Activated T-helper 1 cell treated with anti-CD3 and anti-CD28 coated beads, Interleukin-12 subunit alpha, Interleukin-12 subunit beta, Interleukin-2, Interleukin-4 antibody, amounts not matched to agents 30 ng/mL and 10 ng/mL and 1 ng/mL, durations not matched to agents 14 hours and 24 hours and 36 hours (primary cell): ENCODE measurements at regions not wholly inside any gene's neighbourhood (a gene's known extent, or its start where the extent isn't known, plus 50 kb on each side); places are given as distances from the start of the nearest gene placed in this dataset.

ENCODE experiments used
- DNase-seq: peaks from one replicate; pipeline ENCODE4 v3.0.0; 2021; ENCODE audit warnings: low spot score
- H3K27ac Mint-ChIP-seq: one replicate; pipeline ENCODE4 v1.8.0; 2021; ENCODE audit warnings: mild to moderate bottlenecking, mixed read lengths
- H3K27me3 Mint-ChIP-seq: one replicate; pipeline ENCODE4 v1.8.0; 2022; ENCODE audit warnings: mild to moderate bottlenecking, moderate library complexity, mixed read lengths; ENCODE audit not compliant: insufficient read depth
- H3K36me3 Mint-ChIP-seq: one replicate; pipeline ENCODE4 v1.8.0; 2021; ENCODE audit warnings: low read depth, mixed read lengths
- H3K4me1 Mint-ChIP-seq: one replicate; pipeline ENCODE4 v1.8.0; 2021; ENCODE audit warnings: low read depth, mixed read lengths
- H3K4me3 Mint-ChIP-seq: one replicate; pipeline ENCODE4 v1.8.0; 2021; ENCODE audit warnings: mild to moderate bottlenecking, moderate library complexity, mixed read lengths
- H3K9me3 Mint-ChIP-seq: one replicate; pipeline ENCODE4 v1.8.0; 2021; ENCODE audit warnings: mixed read lengths
- intact Hi-C: fragments of 100-400 bp; cut with micrococcal nuclease; formaldehyde crosslinking; loops from one replicate; pipeline ENCODE4 v1.15.1; 2024

DNA sequence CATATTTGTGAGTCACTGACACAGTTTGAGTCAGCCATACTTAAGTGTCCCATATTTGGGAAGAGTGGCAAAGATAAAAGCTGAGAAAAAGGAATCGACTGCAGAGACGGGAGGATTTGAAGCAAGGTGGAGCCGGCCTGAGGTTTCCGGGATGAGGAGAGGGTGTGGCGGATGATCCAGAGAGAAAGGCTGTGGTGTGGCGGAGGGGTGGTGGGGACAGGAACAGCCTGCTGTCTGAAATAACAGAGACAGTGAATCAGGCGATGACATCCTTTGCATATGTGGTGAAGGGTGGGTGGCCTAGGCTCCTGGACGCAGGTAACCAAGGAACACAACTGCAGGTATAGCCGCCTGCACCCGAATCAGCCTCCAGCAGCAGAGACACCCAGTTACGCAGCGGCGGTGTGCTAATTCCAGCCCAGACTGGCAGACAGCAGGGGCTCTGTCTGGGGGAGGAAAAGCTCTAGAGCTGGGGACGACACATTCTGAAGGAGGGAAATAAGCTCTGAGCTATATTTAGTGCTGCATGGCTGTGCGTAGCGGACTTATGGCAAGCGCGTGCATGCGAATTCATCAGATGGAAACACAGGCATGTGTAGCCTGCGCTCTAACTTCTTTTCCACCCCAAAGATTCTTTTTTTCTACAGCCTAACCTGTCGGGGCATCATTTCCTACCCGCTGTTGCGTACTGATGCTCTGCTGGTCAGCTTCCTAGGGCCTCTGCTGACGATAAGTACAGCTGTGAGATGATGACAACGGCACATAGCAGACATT, 62.7 kb upstream of the BARX2 start:
- intact Hi-C loops, result no loop called here
- DNase-seq, result no peak
- Mint-ChIP-seq H3K4me1 (no peaks in the 10 kb centered on the region), H3K4me3 (no peak overlapping the region), H3K27me3 (peaks cover 2% of the 10 kb centered on the region), H3K9me3 (peaks cover 4% of the 10 kb centered on the region), H3K36me3 (no peaks in the 10 kb centered on the region), H3K27ac (no peak overlapping the region)

- Mint-ChIP-seq H3K4me1 (no peaks in the 10 kb centered on the region), H3K9me3 (peaks cover 4% of the 10 kb centered on the region), H3K4me3 (no peak overlapping the region), H3K36me3 (no peaks in the 10 kb centered on the region), H3K27ac (no peak overlapping the region), H3K27me3 (peaks cover 1% of the 10 kb centered on the region)
- intact Hi-C loops, result no loop called here
- DNase-seq, result no peak
Measured at GRCh38 chr11:129308241-129308865, 67.3 kb upstream of the BARX2 start.

DNA sequence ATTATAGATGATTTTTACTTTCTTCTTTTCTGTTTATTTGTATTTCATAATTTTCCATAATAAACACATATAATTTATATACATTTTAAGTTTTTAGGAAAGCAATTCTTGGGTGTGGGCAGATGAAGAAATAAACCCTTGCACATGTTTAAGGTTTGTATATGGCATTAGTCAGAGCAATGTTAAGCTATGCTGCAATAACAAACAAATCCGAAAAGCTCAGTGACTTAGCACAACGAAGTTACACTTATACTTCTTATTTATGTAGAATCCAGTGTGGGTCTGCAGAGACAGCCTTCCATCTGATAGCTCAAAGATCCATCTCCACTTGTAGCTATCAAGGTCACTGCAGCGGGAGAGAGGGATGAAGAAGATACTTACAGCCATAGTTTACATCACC, 68.5 kb upstream of the BARX2 start:
- no peak overlapping the region for H3K27ac Mint-ChIP-seq
- H3K36me3 Mint-ChIP-seq, result no peaks in the 10 kb centered on the region
- no peaks in the 10 kb centered on the region for H3K4me1 Mint-ChIP-seq
- intact Hi-C loops, result no loop called here
- no peak for DNase-seq
- H3K9me3 Mint-ChIP-seq, result peaks cover 4% of the 10 kb centered on the region
- peaks cover 2% of the 10 kb centered on the region for H3K27me3 Mint-ChIP-seq
- no peak overlapping the region for H3K4me3 Mint-ChIP-seq

DNA sequence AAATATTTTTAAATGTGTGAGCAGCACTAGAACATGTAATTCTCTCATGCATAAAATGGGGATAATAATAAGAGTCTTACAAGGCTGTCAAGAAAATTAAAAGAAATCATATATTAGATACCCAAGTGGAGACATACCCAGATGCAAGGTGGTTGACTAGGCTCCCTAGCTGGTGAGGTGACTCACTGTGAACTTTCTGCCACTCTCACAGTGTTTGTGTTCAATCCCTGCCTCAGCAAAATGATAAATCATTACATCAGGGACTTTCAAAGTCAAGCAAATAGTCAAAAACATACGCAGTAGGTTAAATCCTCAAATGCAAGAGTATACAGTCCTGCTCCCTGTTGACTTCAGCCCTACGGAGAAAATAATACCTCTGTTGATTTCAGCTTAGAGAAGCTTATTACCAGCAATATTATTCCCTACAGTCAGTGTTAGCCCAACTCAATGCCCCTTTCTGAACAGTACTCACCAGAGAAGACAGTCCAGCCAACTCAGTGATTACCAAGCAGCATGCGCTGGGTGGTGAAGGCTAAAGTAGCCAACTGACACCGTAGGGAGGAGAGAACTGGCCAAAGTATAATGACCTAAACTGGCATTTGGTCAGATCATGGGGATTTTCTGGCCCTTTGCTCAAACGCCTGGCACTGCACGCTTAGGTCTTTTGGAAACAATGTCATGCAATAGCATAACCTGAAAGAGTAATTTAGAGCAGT, 73.1 kb upstream of the BARX2 start:
- Mint-ChIP-seq H3K27me3 (peaks cover 11% of the 10 kb centered on the region), H3K36me3 (no peaks in the 10 kb centered on the region), H3K4me1 (peaks cover 23% of the 10 kb centered on the region), H3K27ac (no peak overlapping the region), H3K4me3 (no peak overlapping the region), H3K9me3 (no peaks in the 10 kb centered on the region)
- intact Hi-C loops, result no loop called here
- DNase-seq, result no peak

DNA sequence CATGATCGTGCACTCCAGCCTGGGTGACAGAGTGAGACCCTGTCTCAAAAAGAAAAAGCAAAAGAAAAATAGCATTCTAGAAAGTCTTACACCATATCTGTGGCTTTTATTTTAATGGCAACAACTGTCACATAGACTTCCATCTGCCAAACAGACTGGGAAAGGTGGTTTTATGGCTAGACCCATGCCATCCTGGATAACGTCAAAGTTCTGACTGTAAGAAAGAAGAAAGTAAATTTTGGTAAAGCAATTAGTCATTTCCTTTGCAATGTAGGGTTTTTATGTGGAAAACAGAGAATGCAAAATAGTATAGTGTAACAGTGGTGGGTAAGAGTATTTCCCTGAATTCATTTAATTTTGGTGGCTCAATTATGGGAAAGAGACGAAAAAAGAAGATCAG, 75.5 kb upstream of the BARX2 start:
- Mint-ChIP-seq H3K9me3 (no peaks in the 10 kb centered on the region), H3K27me3 (peaks cover 11% of the 10 kb centered on the region), H3K27ac (no peak overlapping the region), H3K4me3 (no peak overlapping the region), H3K4me1 (peaks cover 23% of the 10 kb centered on the region), H3K36me3 (no peaks in the 10 kb centered on the region)
- intact Hi-C loops, result no loop called here
- no peak for DNase-seq

- Mint-ChIP-seq H3K4me1 (peaks cover 23% of the 10 kb centered on the region), H3K27me3 (peaks cover 11% of the 10 kb centered on the region), H3K36me3 (no peaks in the 10 kb centered on the region), H3K27ac (no peak overlapping the region), H3K4me3 (no peak overlapping the region), H3K9me3 (no peaks in the 10 kb centered on the region)
- no peak for DNase-seq
- intact Hi-C loops, result no loop called here
Measured at GRCh38 chr11:129298988-129299387, 76.7 kb upstream of the BARX2 start.

DNA sequence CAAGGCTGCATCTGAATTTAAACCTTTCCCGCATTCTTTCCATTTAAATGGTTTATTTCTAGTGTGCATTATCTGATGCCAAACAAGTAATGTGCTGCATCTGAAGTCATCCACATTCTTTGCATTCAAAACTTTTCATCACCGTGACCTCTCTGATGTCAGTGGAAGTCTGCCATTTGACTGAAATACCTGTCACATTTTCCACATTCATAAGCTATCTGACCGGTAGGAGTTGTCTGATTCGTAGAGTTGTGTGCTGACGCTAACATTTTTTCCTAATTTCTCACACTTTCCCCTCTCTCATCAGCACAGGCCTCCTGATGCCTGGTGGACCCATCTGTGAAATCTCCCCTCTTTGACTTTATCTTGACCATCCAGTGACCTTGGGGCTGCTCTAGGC, 79.9 kb upstream of the BARX2 start:
- peaks cover 2% of the 10 kb centered on the region for H3K27me3 Mint-ChIP-seq
- no peak overlapping the region for H3K4me3 Mint-ChIP-seq
- H3K4me1 Mint-ChIP-seq, result peaks cover 16% of the 10 kb centered on the region
- no peak for DNase-seq
- H3K9me3 Mint-ChIP-seq, result no peaks in the 10 kb centered on the region
- H3K27ac Mint-ChIP-seq, result no peak overlapping the region
- no peaks in the 10 kb centered on the region for H3K36me3 Mint-ChIP-seq
- intact Hi-C loops, result no loop called here

- DNase-seq, result no peak
- Mint-ChIP-seq H3K36me3 (no peaks in the 10 kb centered on the region), H3K4me1 (no peaks in the 10 kb centered on the region), H3K9me3 (no peaks in the 10 kb centered on the region), H3K27me3 (peaks cover 13% of the 10 kb centered on the region), H3K4me3 (no peak overlapping the region), H3K27ac (no peak overlapping the region)
- intact Hi-C loops, result no loop called here
Measured at GRCh38 chr11:129292771-129293170, 82.9 kb upstream of the BARX2 start.

DNA sequence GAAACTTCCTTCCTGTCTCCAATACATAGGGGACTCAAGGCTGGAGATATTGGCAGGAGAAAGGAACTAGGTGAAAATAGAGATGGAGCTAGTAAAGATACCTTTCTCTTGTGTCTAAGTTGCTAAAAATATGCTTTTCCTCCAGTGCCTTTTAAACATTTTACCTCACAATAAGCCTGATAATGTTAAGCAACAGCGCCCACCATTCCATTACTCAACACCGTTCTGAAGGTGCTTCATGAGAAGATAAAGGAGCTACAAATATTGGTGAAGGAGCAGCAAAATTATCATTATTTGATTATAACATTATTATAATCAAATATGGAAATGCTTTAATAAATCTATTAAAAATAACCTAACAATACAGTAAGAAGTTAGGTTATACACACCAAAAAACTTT, 83.6 kb upstream of the BARX2 start:
- Mint-ChIP-seq H3K27me3 (peaks cover 13% of the 10 kb centered on the region), H3K4me3 (no peak overlapping the region)
- intact Hi-C loops, result no loop called here

GRCh38 chr11:129291546-129291945, 84.1 kb upstream of the BARX2 start:
- H3K27me3 Mint-ChIP-seq, result peaks cover 13% of the 10 kb centered on the region
- H3K9me3 Mint-ChIP-seq, result no peaks in the 10 kb centered on the region
- H3K4me1 Mint-ChIP-seq, result no peaks in the 10 kb centered on the region

More for the DNA sequence above, 83.6 kb upstream of the BARX2 start:
- Mint-ChIP-seq H3K27ac (no peak overlapping the region), H3K36me3 (no peaks in the 10 kb centered on the region), H3K4me1 (no peaks in the 10 kb centered on the region), H3K9me3 (no peaks in the 10 kb centered on the region)
- DNase-seq, result no peak

GRCh38 chr11:129290966-129291365, 84.7 kb upstream of the BARX2 start:
- no peak for DNase-seq
- Mint-ChIP-seq H3K36me3 (no peaks in the 10 kb centered on the region), H3K27ac (no peak overlapping the region), H3K9me3 (no peaks in the 10 kb centered on the region), H3K27me3 (peaks cover 13% of the 10 kb centered on the region), H3K4me3 (no peak overlapping the region), H3K4me1 (no peaks in the 10 kb centered on the region)
- intact Hi-C loops, result no loop called here

More at GRCh38 chr11:129291546-129291945, 84.1 kb upstream of the BARX2 start:
- Mint-ChIP-seq H3K4me3 (no peak overlapping the region), H3K27ac (no peak overlapping the region), H3K36me3 (no peaks in the 10 kb centered on the region)
- no peak for DNase-seq
- intact Hi-C loops, result no loop called here

DNA sequence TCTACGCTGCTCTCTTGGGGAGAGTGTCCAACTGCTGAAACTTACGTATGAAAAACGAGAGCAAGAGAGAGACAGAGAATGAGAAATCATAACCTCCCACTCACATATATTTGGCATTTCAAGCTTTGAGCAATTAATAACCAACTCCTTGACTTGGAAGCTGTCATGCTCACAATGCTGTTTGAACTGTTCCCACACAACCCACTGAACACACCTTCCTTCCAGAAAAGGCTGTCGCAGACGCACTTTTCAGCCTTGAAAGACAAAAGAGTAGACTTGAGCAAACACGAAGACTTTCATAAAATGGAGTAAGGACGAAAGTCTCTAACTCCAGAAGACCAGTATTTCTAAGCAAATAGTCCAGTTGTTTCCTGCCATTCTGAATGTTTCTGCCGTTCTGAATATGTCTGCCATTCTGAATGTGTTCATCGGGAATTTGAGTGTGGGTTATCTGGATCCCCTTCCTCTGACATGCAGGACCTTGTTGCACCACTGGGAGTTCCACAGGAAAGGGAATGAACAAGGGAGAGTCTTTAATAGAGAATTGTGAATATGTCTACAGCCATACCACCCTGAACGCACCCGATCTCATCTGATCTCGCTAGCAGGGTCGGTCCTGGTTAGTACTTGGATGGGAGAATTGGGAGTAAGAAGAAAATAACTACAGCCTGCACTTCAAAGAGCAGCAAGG, 86.2 kb upstream of the BARX2 start:
- Mint-ChIP-seq H3K36me3 (no peaks in the 10 kb centered on the region), H3K27ac (no peak overlapping the region), H3K4me3 (no peak overlapping the region), H3K27me3 (peaks cover 16% of the 10 kb centered on the region), H3K9me3 (no peaks in the 10 kb centered on the region), H3K4me1 (no peaks in the 10 kb centered on the region)
- intact Hi-C loops, result loop anchor here (10.0 kb wide), 2 partner anchors 355 to 1255 kb away; no protein-coding TSS in a partner anchor
- no peak for DNase-seq
